ENCODE measurements at regions not wholly inside any gene's neighbourhood (a gene's known extent, or its start where the extent isn't known, plus 50 kb on each side); places are given as distances from the start of the nearest gene placed in this dataset.

DNA sequence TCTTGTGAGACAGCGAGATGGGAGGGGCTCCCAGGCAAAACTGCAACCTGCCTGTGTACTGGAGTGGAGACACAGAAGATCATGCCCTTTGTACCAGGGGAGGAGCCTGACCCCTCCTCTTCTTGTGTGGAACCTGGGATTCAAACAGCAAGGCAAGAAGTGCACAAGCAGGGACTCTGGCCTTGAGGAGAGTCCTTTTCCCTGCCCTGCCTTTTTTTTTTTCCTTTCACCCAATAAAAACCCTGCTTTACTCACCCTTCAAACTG lies 251.8 kb upstream of the OPRM1 start:
- dilution Hi-C loops (cut with HindIII; ENCODE audit: low sequenced_read_pairs, unreplicated experiment) = no loop called here
- Histone ChIP-seq H4K8ac (ENCODE audit: low read depth in 2 of 2, low read length in 2 of 2) (no peak overlapping the region), H3K9me1 (ENCODE audit: insufficient read depth, low read length) (no peaks in the 10 kb centered on the region), H3K4ac (ENCODE audit: low read depth, low read length) (no peak overlapping the region), H3K9ac (ENCODE audit: low read depth, low read length) (no peak overlapping the region), H3K79me1 (ENCODE audit: low read depth in 1 of 2, low read length in 2 of 2) (no peaks in the 10 kb centered on the region), H3K23ac (ENCODE audit: low read depth, low read length) (no peak overlapping the region), H3K27ac (ENCODE audit: insufficient read depth, low read length) (no peak overlapping the region), H2BK20ac (ENCODE audit: low read depth, low read length) (no peak overlapping the region), H3K27me3 (ENCODE audit: control insufficient read depth, insufficient read depth, low read length) (no peaks in the 10 kb centered on the region), H2BK120ac (ENCODE audit: low read depth, low read length) (no peak overlapping the region), H3K4me2 (ENCODE audit: low read depth, low read length) (no peak overlapping the region), H3K9me3 (ENCODE audit: control insufficient read depth, insufficient read depth, low read length) (peaks cover 8% of the 10 kb centered on the region), H3K4me3 (ENCODE audit: insufficient read depth, low read depth, low read length) (no peak overlapping the region), H4K20me1 (ENCODE audit: insufficient read depth, low read length) (no peaks in the 10 kb centered on the region), H2AFZ (replicated peaks; ENCODE audit: low read length, poor library complexity) (no peak overlapping the region), H4K5ac (ENCODE audit: low read depth, low read length) (no peak overlapping the region), H3K14ac (replicated peaks; ENCODE audit: low read depth, low read length) (no peak overlapping the region), H2AK9ac (replicated peaks; ENCODE audit: low read depth, low read length, poor library complexity) (no peak overlapping the region), H3K56ac (ENCODE audit: extremely low read depth, insufficient read depth, low read length) (no peak overlapping the region), H2BK15ac (ENCODE audit: low read depth, low read length) (no peak overlapping the region), H2BK5ac (ENCODE audit: low read depth, low read length, poor library complexity, severe bottlenecking) (no peak overlapping the region), H4K91ac (ENCODE audit: insufficient read depth, low read depth, low read length) (no peak overlapping the region), H2AK5ac (ENCODE audit: low read depth, low read length) (no peak overlapping the region), H3K18ac (ENCODE audit: low read depth, low read length) (no peak overlapping the region), H3K4me1 (ENCODE audit: control insufficient read depth, insufficient read depth, low read length) (no peaks in the 10 kb centered on the region), H3K36me3 (ENCODE audit: control insufficient read depth, insufficient read depth, low read length) (no peaks in the 10 kb centered on the region)
- DNase-seq (no peak), ATAC-seq (ENCODE audit: low read depth) (no peak)
- TF ChIP-seq CTCF (conservative IDR thresholded peaks at IDR 0.05; ENCODE audit: low read depth, low read length) = no peak
- TF ChIP-seq FOS (IDR thresholded peaks at IDR 0.05; ENCODE audit: low read depth, low read length) = no peak
- TF ChIP-seq MAZ (IDR thresholded peaks at IDR 0.05; ENCODE audit: borderline replicate concordance, low read depth, low read length) = no peak
- ChIA-PET CTCF (no interaction called here), POLR2A (ENCODE audit: unreplicated experiment) (no interaction called here)
- WGBS, 2 experiments (ENCODE audit: extremely low coverage in 2 of 2, insufficient read length in 1 of 2) = no CpG with 5 or more reads among the region's 1 CpG
- intact Hi-C loops (cut with micrococcal nuclease) = no loop called here
- in situ Hi-C loops (cut with MboI; ENCODE audit: low sequenced_read_pairs) = no loop called here
- no TSS peak for BruUV-seq (replicated peaks)
